ENCODE measurements at regions not wholly inside any gene's neighbourhood (a gene's known extent, or its start where the extent isn't known, plus 50 kb on each side); places are given as distances from the start of the nearest gene placed in this dataset.

- Histone ChIP-seq H4K20me1 (replicated peaks; ENCODE audit: control insufficient read depth, insufficient read depth, low read length) (no peaks in the 10 kb centered on the region), H3K4me1 (replicated peaks in 1 of 2; ENCODE audit: control insufficient read depth in 2 of 2, insufficient read depth in 2 of 2, low read length in 2 of 2) (no peaks in the 10 kb centered on the region), H3K4me2 (ENCODE audit: insufficient read depth, low read length) (no peak overlapping the region), H3K79me2 (ENCODE audit: control insufficient read depth, insufficient read depth, low read length) (no peaks in the 10 kb centered on the region), H3K4me3 (no peak overlapping the region), H3K36me3 (ENCODE audit: control insufficient read depth, insufficient read depth, low read length) (no peaks in the 10 kb centered on the region), H3K9me1 (ENCODE audit: control insufficient read depth, insufficient read depth, low read length) (no peaks in the 10 kb centered on the region), H3K9me3 (replicated peaks; ENCODE audit: control insufficient read depth, insufficient read depth, low read depth, low read length) (no peaks in the 10 kb centered on the region), H2AFZ (ENCODE audit: low read depth, low read length) (no peak overlapping the region), H3K27me3 (ENCODE audit: control insufficient read depth in 2 of 2, insufficient read depth in 2 of 2, low read length in 2 of 2) (no peaks in the 10 kb centered on the region), H3K9ac (ENCODE audit: insufficient read depth in 1 of 2, low read depth in 2 of 2, low read length in 2 of 2) (no peak overlapping the region), H3K27ac (ENCODE audit: extremely low read depth, low read depth, low read length) (no peak overlapping the region)
- no peak for FAIRE-seq
- DNase-seq (ENCODE audit: extremely low read depth in 1 of 4, low spot score in 3 of 4), result no peak
- ATAC-seq, result no peak
- in situ Hi-C loops (cut with MboI) (no loop called here), intact Hi-C loops (cut with micrococcal nuclease) (no loop called here)
- ChIA-PET CTCF (ENCODE audit: low intra/inter-chr PET ratio) (no interaction called here), POLR2A (no interaction called here)
- no TSS peak for BruUV-seq (replicated peaks)
- WGBS (ENCODE audit: insufficient coverage, low coverage, missing lambda C conversion rate), result 0% methylated on average over 1 of the region's 1 CpG
- TF ChIP-seq PML (IDR thresholded peaks at IDR 0.05; ENCODE audit: low read length) (no peak), CBX2 (IDR thresholded peaks at IDR 0.05; ENCODE audit: insufficient read depth, low read length, poor library complexity, severe bottlenecking) (no peak), ZNF398 (CRISPR knock-in tag; IDR thresholded peaks at IDR 0.05) (no peak), BRF2 (IDR thresholded peaks at IDR 0.05; ENCODE audit: borderline replicate concordance, insufficient read depth, insufficient read length) (no peak), TCF7L2 (IDR thresholded peaks at IDR 0.05; ENCODE audit: low read depth, low read length) (no peak), PRPF4 (IDR thresholded peaks at IDR 0.05; ENCODE audit: insufficient read depth, low read depth, low read length, poor library complexity, severe bottlenecking) (no peak), KLF6 (CRISPR knock-in tag; IDR thresholded peaks at IDR 0.05; ENCODE audit: borderline replicate concordance) (no peak), ZKSCAN8 (CRISPR knock-in tag; IDR thresholded peaks at IDR 0.05) (no peak), BRF1 (IDR thresholded peaks at IDR 0.05; ENCODE audit: borderline replicate concordance, extremely low read depth, insufficient read length) (no peak), ZHX1 (conservative IDR thresholded peaks at IDR 0.05; ENCODE audit: low read length) (no peak), ZFP1 (CRISPR knock-in tag; IDR thresholded peaks at IDR 0.05) (no peak), ZFPM2 (CRISPR knock-in tag; IDR thresholded peaks at IDR 0.05) (no peak), ZNF121 (CRISPR knock-in tag; conservative IDR thresholded peaks at IDR 0.05) (no peak), ZNF717 (CRISPR knock-in tag; IDR thresholded peaks at IDR 0.05) (no peak), FOXM1 (IDR thresholded peaks at IDR 0.05; ENCODE audit: low read depth) (no peak), FOXM1 (CRISPR knock-in tag; IDR thresholded peaks at IDR 0.05; ENCODE audit: low read depth) (no peak)
- TF ChIP-seq, protein P1, sequence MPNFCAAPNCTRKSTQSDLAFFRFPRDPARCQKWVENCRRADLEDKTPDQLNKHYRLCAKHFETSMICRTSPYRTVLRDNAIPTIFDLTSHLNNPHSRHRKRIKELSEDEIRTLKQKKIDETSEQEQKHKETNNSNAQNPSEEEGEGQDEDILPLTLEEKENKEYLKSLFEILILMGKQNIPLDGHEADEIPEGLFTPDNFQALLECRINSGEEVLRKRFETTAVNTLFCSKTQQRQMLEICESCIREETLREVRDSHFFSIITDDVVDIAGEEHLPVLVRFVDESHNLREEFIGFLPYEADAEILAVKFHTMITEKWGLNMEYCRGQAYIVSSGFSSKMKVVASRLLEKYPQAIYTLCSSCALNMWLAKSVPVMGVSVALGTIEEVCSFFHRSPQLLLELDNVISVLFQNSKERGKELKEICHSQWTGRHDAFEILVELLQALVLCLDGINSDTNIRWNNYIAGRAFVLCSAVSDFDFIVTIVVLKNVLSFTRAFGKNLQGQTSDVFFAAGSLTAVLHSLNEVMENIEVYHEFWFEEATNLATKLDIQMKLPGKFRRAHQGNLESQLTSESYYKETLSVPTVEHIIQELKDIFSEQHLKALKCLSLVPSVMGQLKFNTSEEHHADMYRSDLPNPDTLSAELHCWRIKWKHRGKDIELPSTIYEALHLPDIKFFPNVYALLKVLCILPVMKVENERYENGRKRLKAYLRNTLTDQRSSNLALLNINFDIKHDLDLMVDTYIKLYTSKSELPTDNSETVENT (CRISPR knock-in tag; IDR thresholded peaks at IDR 0.05), result no peak
These were observed 135.2 kb upstream of the HMHB1 start for GRCh38 chr5:143676802-143677201.

Data from K562 (cell line).